H1 (cell line): ENCODE measurements at regions not wholly inside any gene's neighbourhood (a gene's known extent, or its start where the extent isn't known, plus 50 kb on each side); places are given as distances from the start of the nearest gene placed in this dataset.

ENCODE experiments used
- CTCF ChIA-PET: fragments of 300-600 bp; sonication (Branson Sonifier 250); formaldehyde crosslinking; loops from one replicate; lab custom pipeline; 2021; ENCODE audit not compliant: partially characterized antibody; lab: Charles Lee
- POLR2A ChIA-PET: fragments of 300-600 bp; sonication (Branson Sonifier 250); formaldehyde crosslinking; loops from one replicate; lab custom pipeline; 2021; ENCODE audit warnings: inconsistent platforms; ENCODE audit not compliant: partially characterized antibody; lab: Charles Lee
- DNase-seq, 2 experiments: peaks; one replicate each; pipeline versions ENCODE4 v3.0.0 to v3.0.0-alpha.2; 2010 to 2022; ENCODE audit warnings: low spot score in 2 of 2, low read depth in 1 of 2, mixed read lengths in 1 of 2
- FAIRE-seq: peaks from 2 replicates; lab custom pipeline; 2011; peaks lifted over from hg19 to GRCh38; lab: Jason Lieb, UNC
- H2AFZ ChIP-seq: 2 replicates; pipeline ENCODE4 v1.8.1; 2012; ENCODE audit warnings: low read length, inconsistent platforms
- H2AK5ac ChIP-seq: 2 replicates; pipeline ENCODE4 v1.6.1; 2013; ENCODE audit warnings: low read depth, low read length
- H2BK120ac ChIP-seq: replicated peaks from 2 replicates; pipeline ENCODE3; 2013; ENCODE audit warnings: low read depth, low read length, inconsistent platforms
- H2BK12ac ChIP-seq: 2 replicates; pipeline ENCODE4 v1.6.1; 2013; ENCODE audit warnings: low read depth, low read length
- H2BK15ac ChIP-seq: 2 replicates; pipeline ENCODE4 v1.6.1; 2013; ENCODE audit warnings: low read length
- H2BK20ac ChIP-seq: 2 replicates; pipeline ENCODE4 v1.6.1; 2013; ENCODE audit warnings: low read length
- H2BK5ac ChIP-seq: 2 replicates; pipeline ENCODE4 v1.6.1; 2013; ENCODE audit warnings: low read depth, low read length
- H3K14ac ChIP-seq: 2 replicates; pipeline ENCODE4 v1.6.1; 2013; ENCODE audit warnings: inconsistent platforms; ENCODE audit not compliant: insufficient read length
- H3K18ac ChIP-seq: 2 replicates; pipeline ENCODE4 v1.6.1; 2013; ENCODE audit warnings: low read length; ENCODE audit errors: extremely low read depth
- H3K23ac ChIP-seq: 2 replicates; pipeline ENCODE4 v1.6.1; 2013; ENCODE audit warnings: inconsistent platforms; ENCODE audit not compliant: insufficient read length
- H3K23me2 ChIP-seq: 2 replicates; pipeline ENCODE4 v1.6.1; 2013; ENCODE audit warnings: low read depth, low read length
- H3K27ac ChIP-seq: 2 replicates; pipeline ENCODE4 v1.6.1; 2011; ENCODE audit warnings: low read depth, low read length, inconsistent platforms
- H3K27me3 ChIP-seq, 4 experiments: replicated peaks in 1 of 4; 1 replicate in 1 of 4; 2 replicates in 3 of 4; pipeline versions ENCODE4 v1.6.1 to v1.8.1; 2011 to 2013; ENCODE audit warnings: low read length in 3 of 4, mild to moderate bottlenecking in 3 of 4, inconsistent platforms in 2 of 4, mixed read lengths in 2 of 4, moderate library complexity in 1 of 4; ENCODE audit not compliant: control insufficient read depth in 3 of 4, insufficient read depth in 3 of 4; ENCODE audit errors: extremely low read depth in 1 of 4
- H3K36me3 ChIP-seq, 4 experiments: 2 replicates each; pipeline versions ENCODE4 v1.6.1 to v1.8.1; 2011 to 2013; ENCODE audit warnings: mild to moderate bottlenecking in 4 of 4, low read length in 3 of 4, moderate library complexity in 2 of 4, control low read depth in 1 of 4, inconsistent platforms in 1 of 4; ENCODE audit not compliant: insufficient read depth in 4 of 4, control insufficient read depth in 2 of 4
- H3K4ac ChIP-seq: replicated peaks from 2 replicates; pipeline ENCODE3; 2013; ENCODE audit warnings: low read length, low read depth, mixed read lengths, inconsistent platforms; ENCODE audit not compliant: insufficient read length
- H3K4me1 ChIP-seq, 4 experiments: replicated peaks in 1 of 4; 1 replicate in 1 of 4; 2 replicates in 3 of 4; pipeline versions ENCODE4 v1.6.1 to v1.8.1; 2011 to 2013; ENCODE audit warnings: low read length in 3 of 4, inconsistent platforms in 2 of 4, mixed read lengths in 1 of 4; ENCODE audit not compliant: insufficient read depth in 4 of 4, control insufficient read depth in 3 of 4
- H3K4me2 ChIP-seq, 2 experiments: 2 replicates each; pipeline versions ENCODE4 v1.6.1 to v1.8.1; 2011 to 2013; ENCODE audit warnings: low read depth in 2 of 2, low read length in 2 of 2, control low read depth in 1 of 2, inconsistent platforms in 1 of 2, mild to moderate bottlenecking in 1 of 2; ENCODE audit not compliant: insufficient read depth in 1 of 2
- H3K4me3 ChIP-seq, 4 experiments: fragments of 200-600, 300-600 bp in 1 of 4; sonication (generic), shearing (Covaris generic), sonication (Bioruptor Twin) in 1 of 4; 2 replicates each; pipeline versions ENCODE4 v1.5.1 to v1.8.1; 2011 to 2016; ENCODE audit warnings: low read length in 4 of 4, low read depth in 3 of 4, control low read depth in 2 of 4, inconsistent platforms in 2 of 4, mild to moderate bottlenecking in 2 of 4, mixed read lengths in 1 of 4, moderate library complexity in 1 of 4; ENCODE audit not compliant: insufficient read depth in 2 of 4; ENCODE audit errors: extremely low read depth in 1 of 4
- H3K56ac ChIP-seq: replicated peaks from 2 replicates; pipeline ENCODE3; 2013; ENCODE audit warnings: low read depth, mild to moderate bottlenecking, mixed read lengths, low read length, inconsistent platforms; ENCODE audit not compliant: insufficient read length
- H3K79me1 ChIP-seq: 2 replicates; pipeline ENCODE4 v1.6.1; 2013; ENCODE audit warnings: low read depth, low read length, control low read depth
- H3K79me2 ChIP-seq, 2 experiments: 2 replicates each; pipeline versions ENCODE4 v1.6.1 to v1.8.1; 2012 to 2013; ENCODE audit warnings: low read length in 2 of 2, mild to moderate bottlenecking in 2 of 2, inconsistent platforms in 1 of 2; ENCODE audit not compliant: insufficient read depth in 2 of 2, control insufficient read depth in 1 of 2
- H3K9ac ChIP-seq, 4 experiments: replicated peaks in 1 of 4; 1 replicate in 1 of 4; 2 replicates in 3 of 4; pipeline versions ENCODE4 v1.6.1 to v1.8.1; 2011 to 2013; ENCODE audit warnings: low read depth in 3 of 4, low read length in 3 of 4, control low read depth in 2 of 4, mild to moderate bottlenecking in 2 of 4, moderate library complexity in 2 of 4, inconsistent platforms in 1 of 4; ENCODE audit errors: extremely low read depth in 1 of 4
- H3K9me3 ChIP-seq, 2 experiments: 2 replicates each; pipeline versions ENCODE4 v1.6.1 to v1.8.1; 2012 to 2013; ENCODE audit warnings: mild to moderate bottlenecking in 2 of 2, moderate library complexity in 2 of 2, control low read depth in 1 of 2, inconsistent platforms in 1 of 2, low read depth in 1 of 2, low read length in 1 of 2, mixed read lengths in 1 of 2; ENCODE audit not compliant: insufficient read depth in 2 of 2
- H4K20me1 ChIP-seq, 2 experiments: replicated peaks in 1 of 2; 2 replicates each; pipeline versions ENCODE3 to v1.8.1; 2011 to 2013; ENCODE audit warnings: inconsistent platforms in 2 of 2, low read length in 2 of 2, mild to moderate bottlenecking in 1 of 2; ENCODE audit not compliant: insufficient read depth in 2 of 2, control insufficient read depth in 1 of 2
- H4K5ac ChIP-seq: 2 replicates; pipeline ENCODE4 v1.6.1; 2013; ENCODE audit warnings: low read length, low read depth, mixed read lengths, inconsistent platforms; ENCODE audit not compliant: insufficient read length
- H4K8ac ChIP-seq: 2 replicates; pipeline ENCODE4 v1.8.0; 2013; ENCODE audit warnings: mild to moderate bottlenecking, moderate library complexity, low read length, inconsistent platforms; ENCODE audit not compliant: insufficient read depth; ENCODE audit errors: extremely low read depth
- H4K91ac ChIP-seq: replicated peaks from 2 replicates; pipeline ENCODE3; 2013; ENCODE audit warnings: low read length, mixed read lengths, inconsistent platforms; ENCODE audit not compliant: insufficient read length
- BCL11A ChIP-seq, 2 experiments: IDR thresholded peaks; one replicate each; pipeline ENCODE4 v1.6.1; 2011; ENCODE audit warnings: low read depth in 2 of 2, low read length in 2 of 2, mild to moderate bottlenecking in 2 of 2
- GTF2F1 ChIP-seq: IDR thresholded peaks from 2 replicates; pipeline ENCODE4 v1.6.1; 2012; ENCODE audit warnings: low read depth, low read length, improper control_type of control experiment, borderline replicate concordance
- KDM4A ChIP-seq: IDR thresholded peaks from one replicate; pipeline ENCODE4 v1.7.1; 2012; ENCODE audit warnings: low read depth, mild to moderate bottlenecking, moderate library complexity, low read length, inconsistent platforms; ENCODE audit not compliant: severe bottlenecking
- RXRA ChIP-seq: IDR thresholded peaks from 2 replicates; pipeline ENCODE4 v1.6.1; 2011; ENCODE audit warnings: low read depth, mild to moderate bottlenecking, low read length, moderate library complexity; ENCODE audit not compliant: insufficient read depth
- TEAD4 ChIP-seq: IDR thresholded peaks from 2 replicates; pipeline ENCODE4 v1.6.1; 2012; ENCODE audit warnings: low read depth, low read length, inconsistent platforms, mixed read lengths
- WGBS, 2 experiments: shearing (Covaris generic) in 1 of 2; methylation state at CpG; one replicate each; pipeline versions ENCODE4 v1.1.6 to v1.1.7; 2013 to 2015; ENCODE audit warnings: low lambda C conversion rate in 2 of 2, mixed read lengths in 2 of 2, inconsistent platforms in 1 of 2, low coverage in 1 of 2, missing lambda C conversion rate in 1 of 2; ENCODE audit not compliant: insufficient replicate concordance in 2 of 2, insufficient coverage in 1 of 2, insufficient read length in 1 of 2; ENCODE audit errors: extremely low coverage in 1 of 2, missing lambda C conversion rate in 1 of 2; 5-methylcytosine and 5-hydroxymethylcytosine counted together

- POLR2A ChIA-PET: no interaction called here
- H3K9ac ChIP-seq: no peak overlapping the region
- H4K20me1 ChIP-seq: no peaks in the 10 kb centered on the region
- H3K4me2 ChIP-seq: no peak overlapping the region
- no peak overlapping the region for H4K5ac ChIP-seq
- DNase-seq (no peak), FAIRE-seq (no peak)
- H4K8ac ChIP-seq: no peak overlapping the region
- no peak overlapping the region for H2BK120ac ChIP-seq
- 92% methylated on average over 2 of the region's 2 CpGs; no CpG with 5 or more reads in 1 of the 2 experiments for WGBS, 2 experiments
- no peak overlapping the region for H3K23ac ChIP-seq
- no peaks in the 10 kb centered on the region for H3K23me2 ChIP-seq
- no peak overlapping the region for H2AK5ac ChIP-seq
- no peaks in the 10 kb centered on the region for H3K4me1 ChIP-seq
- H3K14ac ChIP-seq: no peak overlapping the region
- no peaks in the 10 kb centered on the region for H3K9me3 ChIP-seq
- no peak overlapping the region for H2BK5ac ChIP-seq
- no peak overlapping the region for H3K4ac ChIP-seq
- no peak overlapping the region for H3K56ac ChIP-seq
- H2BK20ac ChIP-seq: no peak overlapping the region
- H2BK15ac ChIP-seq: no peak overlapping the region
- H3K27me3 ChIP-seq: no peaks in the 10 kb centered on the region
- H3K4me3 ChIP-seq: no peak overlapping the region
- CTCF ChIA-PET: interaction anchor here (0.7 to 2.5 kb wide), 3 partner anchors 213 to 1150 kb away, joined by 3 to 11 read pairs (median 5); no protein-coding TSS in a partner anchor
- H4K91ac ChIP-seq: no peak overlapping the region
- H2BK12ac ChIP-seq: no peak overlapping the region
- no peaks in the 10 kb centered on the region for H3K79me2 ChIP-seq
- no peak overlapping the region for H3K18ac ChIP-seq
- H3K27ac ChIP-seq: no peak overlapping the region
- H2AFZ ChIP-seq: no peak overlapping the region
- H3K79me1 ChIP-seq: no peaks in the 10 kb centered on the region
- H3K36me3 ChIP-seq: no peaks in the 10 kb centered on the region
- TF ChIP-seq BCL11A (IDR thresholded peaks at IDR 0.05; ENCODE audit: low read depth in 2 of 2, low read length in 2 of 2) (no peak), GTF2F1 (no peak), TEAD4 (no peak), KDM4A (no peak), RXRA (no peak)
Measured at GRCh38 chrX:20743046-20743445, 476.3 kb upstream of the RPS6KA3 start.
